Nephron (organoid): ENCODE measurements at regions not wholly inside any gene's neighbourhood (a gene's known extent, or its start where the extent isn't known, plus 50 kb on each side); places are given as distances from the start of the nearest gene placed in this dataset.
"Not testable (repeated sequence)": the region's sequence is repeated elsewhere in the genome, so short reads cannot be mapped to it uniquely, and the experiment has no call there.

ENCODE experiments used
- H3K27ac Mint-ChIP-seq, 3 experiments: 2 replicates each; pipeline ENCODE4 v1.8.0; 2020; ENCODE audit warnings: mixed read lengths in 3 of 3, mild to moderate bottlenecking in 2 of 3, moderate library complexity in 1 of 3
- H3K27me3 Mint-ChIP-seq: 2 replicates; pipeline ENCODE4 v1.8.0; 2021; ENCODE audit warnings: low read depth, mild to moderate bottlenecking, moderate library complexity, mixed read lengths
- H3K36me3 Mint-ChIP-seq: 2 replicates; pipeline ENCODE4 v1.8.0; 2020; ENCODE audit warnings: low read depth, mixed read lengths
- H3K4me1 Mint-ChIP-seq: 2 replicates; pipeline ENCODE4 v1.8.0; 2020; ENCODE audit warnings: mixed read lengths
- H3K4me3 Mint-ChIP-seq, 3 experiments: 2 replicates each; pipeline ENCODE4 v1.8.0; 2020; ENCODE audit warnings: mild to moderate bottlenecking in 3 of 3, mixed read lengths in 3 of 3, moderate library complexity in 2 of 3
- H3K9me3 Mint-ChIP-seq: 2 replicates; pipeline ENCODE4 v1.8.0; 2020; ENCODE audit warnings: mixed read lengths
- TF ChIP-seq, protein P1 (sequence below), 3 experiments: fragments of 200-600 bp; sonication (generic); IDR thresholded peaks; one replicate each; pipeline ENCODE4 v1.5.0; 2021; ENCODE audit warnings: antibody characterized with exemption in 3 of 3; ENCODE audit not compliant: unreplicated experiment in 3 of 3

GRCh38 chr7:67913604-67914003, 917.0 kb downstream of the TYW1 start:
- H3K36me3 Mint-ChIP-seq: peaks cover 4% of the 10 kb centered on the region
- H3K9me3 Mint-ChIP-seq: peaks cover 4% of the 10 kb centered on the region
- no peak overlapping the region for H3K27ac Mint-ChIP-seq
- TF ChIP-seq, protein P1, sequence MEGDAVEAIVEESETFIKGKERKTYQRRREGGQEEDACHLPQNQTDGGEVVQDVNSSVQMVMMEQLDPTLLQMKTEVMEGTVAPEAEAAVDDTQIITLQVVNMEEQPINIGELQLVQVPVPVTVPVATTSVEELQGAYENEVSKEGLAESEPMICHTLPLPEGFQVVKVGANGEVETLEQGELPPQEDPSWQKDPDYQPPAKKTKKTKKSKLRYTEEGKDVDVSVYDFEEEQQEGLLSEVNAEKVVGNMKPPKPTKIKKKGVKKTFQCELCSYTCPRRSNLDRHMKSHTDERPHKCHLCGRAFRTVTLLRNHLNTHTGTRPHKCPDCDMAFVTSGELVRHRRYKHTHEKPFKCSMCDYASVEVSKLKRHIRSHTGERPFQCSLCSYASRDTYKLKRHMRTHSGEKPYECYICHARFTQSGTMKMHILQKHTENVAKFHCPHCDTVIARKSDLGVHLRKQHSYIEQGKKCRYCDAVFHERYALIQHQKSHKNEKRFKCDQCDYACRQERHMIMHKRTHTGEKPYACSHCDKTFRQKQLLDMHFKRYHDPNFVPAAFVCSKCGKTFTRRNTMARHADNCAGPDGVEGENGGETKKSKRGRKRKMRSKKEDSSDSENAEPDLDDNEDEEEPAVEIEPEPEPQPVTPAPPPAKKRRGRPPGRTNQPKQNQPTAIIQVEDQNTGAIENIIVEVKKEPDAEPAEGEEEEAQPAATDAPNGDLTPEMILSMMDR (IDR thresholded peaks at IDR 0.05; ENCODE audit: unreplicated experiment in 3 of 3): no peak
- peaks cover 31% of the 10 kb centered on the region for H3K27me3 Mint-ChIP-seq
- peaks cover 7% of the 10 kb centered on the region for H3K4me1 Mint-ChIP-seq
- H3K4me3 Mint-ChIP-seq: no peak overlapping the region

- H3K27me3 Mint-ChIP-seq: peaks cover 35% of the 10 kb centered on the region
- not testable (repeated sequence) for H3K4me3 Mint-ChIP-seq, H3K4me1 Mint-ChIP-seq, H3K27ac Mint-ChIP-seq, H3K9me3 Mint-ChIP-seq, H3K36me3 Mint-ChIP-seq
Observed at GRCh38 chr7:67916111-67916510, 919.5 kb downstream of the TYW1 start.

DNA sequence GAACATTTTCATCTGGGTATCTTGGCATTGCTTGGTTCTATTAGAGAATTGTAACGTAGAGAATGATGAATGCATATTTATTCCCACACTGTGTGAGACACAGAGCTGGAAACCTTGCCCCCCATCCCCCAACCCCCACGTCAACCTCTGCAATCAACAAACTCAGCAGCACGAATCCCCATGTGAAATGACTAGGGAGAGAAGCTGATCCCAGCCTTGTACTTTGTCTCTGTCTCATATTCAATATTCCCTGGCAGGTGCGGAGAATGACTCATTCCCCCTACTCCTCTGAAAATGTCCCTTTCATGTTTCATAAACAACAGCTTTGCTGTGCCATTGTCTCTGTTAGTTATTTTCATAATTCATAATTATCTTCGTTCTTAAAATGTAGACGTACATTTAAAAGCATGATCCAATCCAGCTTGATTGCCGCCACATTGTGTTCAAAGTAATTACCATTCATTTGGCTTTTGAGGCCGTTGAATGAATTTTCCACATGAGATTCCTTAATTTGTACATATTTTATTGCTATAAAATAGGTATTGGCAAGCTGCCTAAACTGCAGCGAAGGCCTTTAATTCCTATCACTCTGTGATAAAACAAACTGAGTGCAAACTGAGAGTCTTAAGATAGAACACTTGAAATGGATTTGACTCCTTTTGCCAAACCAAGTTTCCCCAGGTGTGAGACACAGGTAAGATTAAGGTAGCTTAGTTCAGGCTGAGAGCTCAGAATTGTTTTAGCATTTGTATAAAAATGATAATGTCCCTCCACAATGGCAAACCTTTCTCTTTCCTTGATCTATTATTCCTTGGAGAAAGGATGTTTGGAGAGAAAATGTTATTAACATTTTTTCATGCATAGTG, 920.2 kb downstream of the TYW1 start:
- H3K27ac Mint-ChIP-seq: no peak overlapping the region
- peaks cover 35% of the 10 kb centered on the region for H3K27me3 Mint-ChIP-seq
- no peak overlapping the region for H3K4me3 Mint-ChIP-seq
- peaks cover 4% of the 10 kb centered on the region for H3K9me3 Mint-ChIP-seq
- peaks cover 4% of the 10 kb centered on the region for H3K36me3 Mint-ChIP-seq
- TF ChIP-seq, protein P1 (IDR thresholded peaks at IDR 0.05; ENCODE audit: unreplicated experiment in 3 of 3): no peak
- peaks cover 7% of the 10 kb centered on the region for H3K4me1 Mint-ChIP-seq

- peaks cover 4% of the 10 kb centered on the region for H3K9me3 Mint-ChIP-seq
- no peak overlapping the region for H3K27ac Mint-ChIP-seq
- H3K4me3 Mint-ChIP-seq: no peak overlapping the region
- H3K4me1 Mint-ChIP-seq: peaks cover 7% of the 10 kb centered on the region
- peaks cover 4% of the 10 kb centered on the region for H3K36me3 Mint-ChIP-seq
- TF ChIP-seq, protein P1 (IDR thresholded peaks at IDR 0.05; ENCODE audit: unreplicated experiment in 3 of 3): no peak
- peaks cover 30% of the 10 kb centered on the region for H3K27me3 Mint-ChIP-seq
Observed at GRCh38 chr7:67917437-67917755, 920.8 kb downstream of the TYW1 start.

- H3K4me1 Mint-ChIP-seq: peaks cover 7% of the 10 kb centered on the region
- H3K27ac Mint-ChIP-seq: no peak overlapping the region
Observed at GRCh38 chr7:67918158-67918557, 921.5 kb downstream of the TYW1 start.

DNA sequence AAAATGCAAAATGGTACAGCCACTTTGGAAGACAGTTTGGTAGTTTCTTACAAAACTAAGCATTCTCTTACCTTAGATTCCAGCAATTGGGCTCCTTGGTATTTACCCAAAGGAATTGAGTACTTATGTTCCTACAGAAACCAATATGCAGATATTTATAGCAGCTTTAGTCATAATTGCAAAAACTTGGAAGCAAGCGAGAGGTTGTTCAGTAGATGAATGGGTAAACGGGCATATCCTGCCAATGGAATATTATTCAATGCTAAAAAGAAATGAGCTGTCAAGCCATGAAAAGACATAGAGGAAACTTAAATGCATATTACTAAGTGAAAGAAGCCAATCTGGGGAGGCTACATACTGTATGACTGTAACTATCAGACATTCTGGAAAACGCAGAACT, 926.7 kb downstream of the TYW1 start:
- Mint-ChIP-seq H3K36me3 (no peaks in the 10 kb centered on the region), H3K27ac (no peak overlapping the region), H3K4me3 (no peak overlapping the region), H3K27me3 (peaks cover 17% of the 10 kb centered on the region), H3K4me1 (no peaks in the 10 kb centered on the region), H3K9me3 (no peaks in the 10 kb centered on the region)
- TF ChIP-seq, protein P1 (IDR thresholded peaks at IDR 0.05; ENCODE audit: unreplicated experiment in 3 of 3): no peak

More at GRCh38 chr7:67918158-67918557, 921.5 kb downstream of the TYW1 start:
- no peak overlapping the region for H3K4me3 Mint-ChIP-seq
- peaks cover 4% of the 10 kb centered on the region for H3K36me3 Mint-ChIP-seq
- TF ChIP-seq, protein P1 (IDR thresholded peaks at IDR 0.05; ENCODE audit: unreplicated experiment in 3 of 3): no peak
- H3K27me3 Mint-ChIP-seq: peaks cover 30% of the 10 kb centered on the region
- peaks cover 4% of the 10 kb centered on the region for H3K9me3 Mint-ChIP-seq
